ENCODE measurements at regions not wholly inside any gene's neighbourhood (a gene's known extent, or its start where the extent isn't known, plus 50 kb on each side); places are given as distances from the start of the nearest gene placed in this dataset.

- DNase-seq, result no peak
Observed at GRCh38 chr5:136682986-136683385, 317.6 kb upstream of the TRPC7 start.

- DNase-seq, result no peak
Observed at GRCh38 chr5:136679233-136679632, 313.9 kb upstream of the TRPC7 start.

GRCh38 chr5:136677217-136677616, 311.9 kb upstream of the TRPC7 start:
- DNase-seq, result no peak

GRCh38 chr5:136676685-136677084, 311.3 kb upstream of the TRPC7 start:
- no peak for DNase-seq

- no peak for DNase-seq
Observed at GRCh38 chr5:136675769-136676168, 310.4 kb upstream of the TRPC7 start.

DNA sequence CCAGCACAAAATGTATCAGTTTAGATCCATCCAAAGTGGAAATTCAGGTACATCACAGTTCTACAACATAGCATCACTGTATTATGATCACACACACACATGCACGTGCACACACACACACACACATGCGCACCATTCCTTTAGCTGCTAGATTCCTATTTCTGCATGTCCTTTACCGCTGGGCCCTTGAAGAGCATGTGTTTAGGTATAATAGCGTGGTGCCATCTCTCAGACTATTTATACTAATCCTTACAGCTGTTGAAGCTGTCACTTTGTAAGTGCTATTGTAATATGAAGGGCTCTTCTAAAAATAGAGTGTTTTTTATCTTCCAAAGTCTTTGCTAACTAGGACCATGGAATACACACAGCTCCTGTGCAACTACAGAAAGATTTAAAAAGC, 308.8 kb upstream of the TRPC7 start:
- DNase-seq, result no peak

GRCh38 chr5:136667789-136668188, 302.4 kb upstream of the TRPC7 start:
- no peak for DNase-seq

DNA sequence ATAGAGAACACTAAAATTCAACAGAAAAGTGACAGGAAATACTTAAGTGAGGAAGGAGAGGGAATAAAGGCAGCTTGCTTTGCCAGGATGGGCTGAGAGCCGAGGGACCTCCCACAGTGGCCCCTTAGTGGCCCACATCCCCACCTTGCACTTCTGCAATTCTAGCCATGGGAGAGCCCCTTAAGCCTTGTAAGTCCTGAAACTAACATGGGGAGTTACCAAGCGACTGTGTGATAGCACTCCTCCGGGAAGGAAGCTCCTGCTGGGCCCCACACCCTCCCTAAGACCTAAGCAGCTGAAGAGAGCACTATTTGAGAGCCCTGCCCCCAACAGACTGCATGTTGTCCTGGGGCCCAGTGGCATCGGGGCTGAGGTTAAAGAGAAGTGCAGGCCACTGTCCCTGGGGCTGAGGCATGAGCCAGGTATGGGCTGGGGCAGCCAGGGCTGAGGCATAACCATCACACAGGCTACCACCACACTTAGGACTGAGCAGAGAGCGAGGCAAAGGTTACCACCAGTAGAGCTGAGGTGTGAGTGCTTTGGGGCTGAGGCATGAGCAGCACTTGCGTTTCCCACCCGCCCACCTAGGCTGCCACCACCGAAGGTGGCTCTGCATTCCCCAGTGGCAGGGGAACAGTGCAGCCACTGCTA, 301.8 kb upstream of the TRPC7 start:
- DNase-seq, result no peak

DNA sequence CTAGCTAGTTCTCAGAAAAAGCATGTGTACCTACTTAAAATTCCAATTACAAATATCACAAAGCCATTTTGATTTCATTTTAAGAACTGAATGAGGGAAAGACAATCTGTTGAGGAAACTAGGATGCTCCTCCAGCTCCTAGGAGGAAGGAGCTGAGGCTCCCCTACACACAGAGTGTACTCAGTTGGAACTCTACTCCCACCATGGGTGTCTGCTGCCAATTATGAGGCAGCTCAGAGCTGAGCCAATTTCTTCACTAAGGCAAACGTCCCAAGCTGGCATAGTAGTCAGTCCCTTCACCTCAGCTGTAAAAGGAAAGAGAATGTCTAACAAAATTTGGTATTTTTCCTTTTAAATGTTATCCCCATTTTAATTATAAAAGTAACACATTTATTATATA, 300.0 kb upstream of the TRPC7 start:
- no peak for DNase-seq

GRCh38 chr5:136661026-136661425, 295.7 kb upstream of the TRPC7 start:
- DNase-seq, result no peak

GRCh38 chr5:136656811-136657210, 291.5 kb upstream of the TRPC7 start:
- DNase-seq, result no peak

GRCh38 chr5:136655468-136655867, 290.1 kb upstream of the TRPC7 start:
- no peak for DNase-seq

GRCh38 chr5:136646915-136647314, 281.6 kb upstream of the TRPC7 start:
- no peak for DNase-seq

- no peak for DNase-seq
Observed at GRCh38 chr5:136642976-136643375, 277.6 kb upstream of the TRPC7 start.

GRCh38 chr5:136639616-136640015, 274.3 kb upstream of the TRPC7 start:
- DNase-seq, result no peak

DNA sequence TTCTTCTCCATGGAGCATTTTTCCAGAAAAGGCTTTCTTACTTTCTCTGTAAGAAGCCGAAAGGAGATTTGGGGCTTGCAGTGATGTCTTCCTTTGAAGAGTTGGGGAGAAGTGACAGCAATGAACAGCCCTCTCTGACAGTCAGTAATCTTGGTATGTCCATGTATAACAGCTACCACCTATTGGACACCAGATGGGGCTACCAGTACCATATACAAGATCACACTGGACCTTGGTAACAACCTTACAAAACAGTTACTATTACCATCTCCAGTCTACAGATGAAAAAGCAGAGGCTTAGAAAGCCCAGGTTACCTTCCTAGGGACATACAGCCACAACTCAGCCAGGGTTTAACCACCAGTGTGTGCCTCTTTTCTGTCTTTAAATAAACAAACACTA, 272.7 kb upstream of the TRPC7 start:
- DNase-seq, result no peak

DNA sequence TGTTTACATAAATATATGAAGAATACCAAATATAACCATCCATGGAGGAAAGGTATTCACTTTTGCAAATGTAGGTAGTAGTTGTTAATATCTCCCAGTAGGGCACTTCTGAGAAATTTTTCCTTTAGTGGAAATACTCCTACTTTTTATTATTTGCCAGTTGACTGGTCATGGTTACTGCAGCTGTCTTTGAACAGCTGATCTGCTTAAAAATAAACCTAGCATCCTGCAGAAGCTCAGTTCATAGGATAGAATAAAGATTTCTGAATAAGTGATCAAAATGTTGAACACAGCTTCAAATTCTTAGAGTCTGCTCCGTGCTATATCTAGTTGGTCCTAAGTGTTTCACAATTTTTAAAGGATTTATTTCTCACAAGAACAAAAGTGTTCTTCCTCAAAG, 270.7 kb upstream of the TRPC7 start:
- no peak for DNase-seq

- DNase-seq, result no peak
Observed at GRCh38 chr5:136631186-136631585, 265.8 kb upstream of the TRPC7 start.

- DNase-seq, result no peak
Observed at GRCh38 chr5:136629125-136629792, 263.9 kb upstream of the TRPC7 start.

DNA sequence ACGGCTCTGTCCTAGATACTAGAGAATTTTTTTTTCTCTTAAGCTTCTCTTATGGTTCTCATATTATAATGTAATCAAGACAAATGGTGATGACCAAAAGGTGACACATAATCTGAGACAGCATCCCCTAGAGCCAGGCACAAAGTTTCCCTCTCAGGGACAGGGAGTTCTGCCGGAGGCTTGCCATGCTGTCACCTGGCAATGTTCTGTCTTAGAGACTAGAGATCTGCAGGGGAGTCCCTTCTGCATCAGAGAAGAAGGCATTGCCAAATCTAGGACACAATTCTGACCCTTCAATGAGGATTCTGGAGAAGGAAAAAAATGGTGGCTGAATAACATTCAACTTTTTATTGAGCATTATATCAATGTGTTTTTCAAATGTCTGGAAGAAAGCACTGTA, 261.2 kb upstream of the TRPC7 start:
- no peak for DNase-seq

GRCh38 chr5:136622747-136623146, 257.4 kb upstream of the TRPC7 start:
- DNase-seq, result no peak

GRCh38 chr5:136621743-136622142, 256.4 kb upstream of the TRPC7 start:
- DNase-seq, result no peak

DNA sequence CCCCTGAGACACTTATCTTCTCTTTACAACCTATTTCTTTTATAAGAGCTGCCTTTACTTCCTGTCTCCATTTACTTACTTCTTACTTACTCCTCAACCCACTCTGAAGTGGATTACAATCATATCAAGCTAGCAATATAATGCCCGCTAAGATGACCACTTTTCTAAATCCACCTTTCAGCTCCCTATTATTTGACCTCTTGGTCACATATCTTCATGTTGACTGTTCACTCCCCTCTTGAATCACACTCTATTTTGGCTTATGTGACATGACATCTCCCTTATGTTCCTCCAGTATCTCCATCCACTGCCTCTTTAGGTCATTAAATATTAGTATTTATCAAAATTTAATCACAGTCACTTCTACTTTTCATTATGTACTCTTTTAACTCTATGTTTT, 255.3 kb upstream of the TRPC7 start:
- no peak for DNase-seq

DNA sequence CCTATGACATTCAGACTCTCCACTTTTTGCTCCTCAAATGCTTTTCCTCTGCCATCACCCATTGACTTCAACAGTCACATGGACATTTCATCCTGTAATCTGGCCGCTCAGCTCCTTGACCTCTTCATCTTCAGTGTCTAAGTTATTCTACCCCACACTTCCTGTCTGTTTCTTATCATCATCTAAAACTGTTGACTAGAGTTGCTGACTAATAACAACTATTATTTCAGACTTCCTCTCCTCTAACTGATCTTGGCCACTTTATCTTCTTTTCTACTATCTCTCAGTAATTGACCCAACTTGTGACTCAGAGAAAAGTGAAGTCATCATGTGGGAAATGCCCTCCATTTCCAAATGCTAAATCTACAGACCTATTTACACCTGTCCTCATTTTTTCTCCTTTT, 254.7 kb upstream of the TRPC7 start:
- no peak for DNase-seq

DNA sequence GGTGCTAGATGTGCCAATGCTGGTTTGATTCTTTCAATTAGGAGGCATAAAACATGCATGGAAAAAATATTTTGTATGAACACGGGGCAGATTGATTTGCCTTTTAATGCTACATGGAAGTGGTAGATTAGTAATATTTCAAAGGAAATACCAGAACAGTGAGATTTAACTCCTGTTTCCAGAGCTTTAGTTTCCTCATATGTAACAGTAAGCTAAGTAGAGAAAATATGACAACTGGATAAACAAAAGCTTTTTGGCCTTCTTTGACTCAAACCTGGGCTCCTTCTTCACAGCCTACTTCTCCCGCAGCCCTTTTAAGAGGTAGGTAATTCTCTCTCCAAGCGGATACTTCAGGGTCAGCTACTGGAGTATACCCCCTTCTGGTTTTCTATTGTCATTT, 254.2 kb upstream of the TRPC7 start:
- no peak for DNase-seq

All from GF-D8 (cell line).